KMS-11 (cell line): ENCODE measurements at regions not wholly inside any gene's neighbourhood (a gene's known extent, or its start where the extent isn't known, plus 50 kb on each side); places are given as distances from the start of the nearest gene placed in this dataset.

Source experiments
- H2AFZ ChIP-seq: fragments of 200-600 bp; sonication (generic); 2 replicates; pipeline ENCODE4 v1.6.1; 2016; ENCODE audit warnings: antibody characterized with exemption, mixed run types, low read depth
- H3K27ac ChIP-seq: fragments of 200-600 bp; sonication (generic); 2 replicates; pipeline ENCODE4 v1.6.1; 2016; ENCODE audit warnings: mild to moderate bottlenecking, mixed run types
- H3K27me3 ChIP-seq: fragments of 200-600 bp; sonication (generic); 2 replicates; pipeline ENCODE4 v1.6.1; 2017; ENCODE audit warnings: mild to moderate bottlenecking, low read depth, mixed run types, moderate library complexity; ENCODE audit not compliant: insufficient read depth
- H3K36me3 ChIP-seq: fragments of 200-600 bp; sonication (generic); 2 replicates; pipeline ENCODE4 v1.6.1; 2017; ENCODE audit warnings: mild to moderate bottlenecking, mixed run types; ENCODE audit not compliant: insufficient read depth
- H3K4me1 ChIP-seq: fragments of 200-600 bp; sonication (generic); 2 replicates; pipeline ENCODE4 v1.6.1; 2016; ENCODE audit warnings: mild to moderate bottlenecking, low read depth, mixed run types; ENCODE audit not compliant: poor library complexity, severe bottlenecking
- H3K4me2 ChIP-seq: fragments of 200-600 bp; sonication (generic); 2 replicates; pipeline ENCODE4 v1.7.0; 2016; ENCODE audit warnings: mild to moderate bottlenecking, mixed run types
- H3K4me3 ChIP-seq: fragments of 200-600 bp; sonication (generic); IDR thresholded peaks from 2 replicates; pipeline ENCODE4 v1.6.1; 2017; ENCODE audit warnings: low read depth, low read length, mixed read lengths; ENCODE audit not compliant: insufficient read depth
- H3K79me2 ChIP-seq: fragments of 200-600 bp; sonication (generic); 2 replicates; pipeline ENCODE4 v1.6.1; 2016; ENCODE audit warnings: low read depth, mixed run types; ENCODE audit not compliant: insufficient read depth
- H3K9ac ChIP-seq: fragments of 200-600 bp; sonication (generic); 2 replicates; pipeline ENCODE4 v1.6.1; 2016; ENCODE audit warnings: mild to moderate bottlenecking, mixed run types
- H4K20me1 ChIP-seq: fragments of 200-600 bp; sonication (generic); 2 replicates; pipeline ENCODE4 v1.6.1; 2016; ENCODE audit warnings: mild to moderate bottlenecking, mixed run types; ENCODE audit not compliant: insufficient read depth
- CTCF ChIP-seq: fragments of 200-600 bp; sonication (generic); conservative IDR thresholded peaks from 2 replicates; pipeline ENCODE4 v1.6.1; 2017; ENCODE audit warnings: low read depth, mild to moderate bottlenecking, antibody characterized with exemption, low read length, moderate library complexity, mixed read lengths

- Histone ChIP-seq H3K4me3 (no peak overlapping the region), H2AFZ (no peak overlapping the region), H3K4me1 (no peaks in the 10 kb centered on the region), H3K9ac (no peak overlapping the region), H4K20me1 (no peaks in the 10 kb centered on the region), H3K27me3 (no peaks in the 10 kb centered on the region), H3K4me2 (no peak overlapping the region), H3K79me2 (no peaks in the 10 kb centered on the region), H3K36me3 (no peaks in the 10 kb centered on the region), H3K27ac (no peak overlapping the region)
- no peak for TF ChIP-seq CTCF
Measured at GRCh38 chr2:122384768-122385333, 629.4 kb downstream of the TSN start.

- H2AFZ ChIP-seq: no peak overlapping the region
- H3K27me3 ChIP-seq: no peaks in the 10 kb centered on the region
- H3K36me3 ChIP-seq: no peaks in the 10 kb centered on the region
- H3K27ac ChIP-seq: no peak overlapping the region
- TF ChIP-seq CTCF: no peak
- no peak overlapping the region for H3K4me3 ChIP-seq
- peaks cover 5% of the 10 kb centered on the region for H3K4me1 ChIP-seq
- no peak overlapping the region for H3K4me2 ChIP-seq
- no peak overlapping the region for H3K9ac ChIP-seq
- H3K79me2 ChIP-seq: no peaks in the 10 kb centered on the region
- no peaks in the 10 kb centered on the region for H4K20me1 ChIP-seq
Measured at GRCh38 chr2:122388208-122388607, 632.8 kb downstream of the TSN start.

- H3K79me2 ChIP-seq: no peaks in the 10 kb centered on the region
- H3K27ac ChIP-seq: no peak overlapping the region
- no peaks in the 10 kb centered on the region for H4K20me1 ChIP-seq
- no peak overlapping the region for H3K9ac ChIP-seq
- H3K4me2 ChIP-seq: no peak overlapping the region
- H3K4me3 ChIP-seq: no peak overlapping the region
- no peak for TF ChIP-seq CTCF
- no peaks in the 10 kb centered on the region for H3K36me3 ChIP-seq
- H2AFZ ChIP-seq: no peak overlapping the region
- peaks cover 5% of the 10 kb centered on the region for H3K4me1 ChIP-seq
- H3K27me3 ChIP-seq: no peaks in the 10 kb centered on the region
Measured at GRCh38 chr2:122389694-122390093, 634.2 kb downstream of the TSN start.

- Histone ChIP-seq H3K36me3 (no peaks in the 10 kb centered on the region), H3K79me2 (no peaks in the 10 kb centered on the region), H3K4me2 (no peak overlapping the region), H4K20me1 (no peaks in the 10 kb centered on the region), H3K4me3 (no peak overlapping the region), H3K4me1 (peaks cover 5% of the 10 kb centered on the region), H2AFZ (no peak overlapping the region), H3K27me3 (no peaks in the 10 kb centered on the region), H3K9ac (no peak overlapping the region), H3K27ac (no peak overlapping the region)
- no peak for TF ChIP-seq CTCF
Measured at GRCh38 chr2:122390406-122390805, 635.0 kb downstream of the TSN start.
